ENCODE measurements at regions not wholly inside any gene's neighbourhood (a gene's known extent, or its start where the extent isn't known, plus 50 kb on each side); places are given as distances from the start of the nearest gene placed in this dataset.

- Histone ChIP-seq H3K4me1 (ENCODE audit: control insufficient read depth, low read length) (no peaks in the 10 kb centered on the region; the same call in 1 of the 2 replicates), H3K9me2 (replicated peaks; ENCODE audit: control insufficient read depth, low read length) (no peaks in the 10 kb centered on the region), H3K79me2 (ENCODE audit: control insufficient read depth, low read length) (no peaks in the 10 kb centered on the region), H3F3A (ENCODE audit: control insufficient read depth, insufficient read depth) (no peaks in the 10 kb centered on the region), H3K4me2 (ENCODE audit: low read length) (no peak overlapping the region), H3K4me3 (ENCODE audit: low read length) (no peak overlapping the region), H3K27ac (ENCODE audit: low read depth, low read length) (no peak overlapping the region), H3K9me3 (ENCODE audit: control insufficient read depth, insufficient read depth, low read length) (no peaks in the 10 kb centered on the region), H4K20me1 (ENCODE audit: control insufficient read depth, insufficient read depth, low read depth, low read length) (no peaks in the 10 kb centered on the region), H3K27me3 (ENCODE audit: control insufficient read depth, low read length) (no peaks in the 10 kb centered on the region), H3K36me3 (ENCODE audit: control insufficient read depth, low read length) (no peaks in the 10 kb centered on the region)
- TF ChIP-seq EZH2phosphoT487 (IDR thresholded peaks at IDR 0.05; ENCODE audit: borderline replicate concordance, low read length), result no peak
- TF ChIP-seq CTCF (IDR thresholded peaks at IDR 0.05; ENCODE audit: low read depth, low read length, poor library complexity, severe bottlenecking), result no peak
Observed at GRCh38 chr2:12821656-12822055, 104.9 kb downstream of the TRIB2 start.

- Histone ChIP-seq H3K9me3 (ENCODE audit: control insufficient read depth, insufficient read depth, low read length) (no peaks in the 10 kb centered on the region), H3K9me2 (replicated peaks; ENCODE audit: control insufficient read depth, low read length) (no peaks in the 10 kb centered on the region), H3K79me2 (ENCODE audit: control insufficient read depth, low read length) (no peaks in the 10 kb centered on the region), H3K4me3 (ENCODE audit: low read length) (no peak overlapping the region), H3K4me2 (ENCODE audit: low read length) (no peak overlapping the region), H3F3A (ENCODE audit: control insufficient read depth, insufficient read depth) (no peaks in the 10 kb centered on the region), H4K20me1 (ENCODE audit: control insufficient read depth, insufficient read depth, low read depth, low read length) (no peaks in the 10 kb centered on the region), H3K36me3 (ENCODE audit: control insufficient read depth, low read length) (no peaks in the 10 kb centered on the region), H3K27me3 (ENCODE audit: control insufficient read depth, low read length) (no peaks in the 10 kb centered on the region), H3K4me1 (ENCODE audit: control insufficient read depth, low read length) (no peaks in the 10 kb centered on the region; the same call in 1 of the 2 replicates), H3K27ac (ENCODE audit: low read depth, low read length) (no peak overlapping the region)
- TF ChIP-seq EZH2phosphoT487 (IDR thresholded peaks at IDR 0.05; ENCODE audit: borderline replicate concordance, low read length), result no peak
- no peak for TF ChIP-seq CTCF (IDR thresholded peaks at IDR 0.05; ENCODE audit: low read depth, low read length, poor library complexity, severe bottlenecking)
Observed at GRCh38 chr2:12824351-12824777, 107.6 kb downstream of the TRIB2 start.

GRCh38 chr2:12824778-12825379 is 108.1 kb downstream of the TRIB2 start:
- no peaks in the 10 kb centered on the region for H4K20me1 ChIP-seq (ENCODE audit: control insufficient read depth, insufficient read depth, low read depth, low read length)
- H3K79me2 ChIP-seq (ENCODE audit: control insufficient read depth, low read length), result no peaks in the 10 kb centered on the region
- no peaks in the 10 kb centered on the region for H3K27me3 ChIP-seq (ENCODE audit: control insufficient read depth, low read length)
- H3K36me3 ChIP-seq (ENCODE audit: control insufficient read depth, low read length), result no peaks in the 10 kb centered on the region
- H3K27ac ChIP-seq (ENCODE audit: low read depth, low read length), result no peak overlapping the region
- no peaks in the 10 kb centered on the region for H3F3A ChIP-seq (ENCODE audit: control insufficient read depth, insufficient read depth)
- H3K4me3 ChIP-seq (ENCODE audit: low read length), result no peak overlapping the region
- no peaks in the 10 kb centered on the region for H3K9me3 ChIP-seq (ENCODE audit: control insufficient read depth, insufficient read depth, low read length)
- H3K9me2 ChIP-seq (replicated peaks; ENCODE audit: control insufficient read depth, low read length), result no peaks in the 10 kb centered on the region
- H3K4me1 ChIP-seq (ENCODE audit: control insufficient read depth, low read length), result no peaks in the 10 kb centered on the region
- H3K4me2 ChIP-seq (ENCODE audit: low read length), result no peak overlapping the region
- TF ChIP-seq EZH2phosphoT487 (IDR thresholded peaks at IDR 0.05; ENCODE audit: borderline replicate concordance, low read length) (no peak), CTCF (IDR thresholded peaks at IDR 0.05; ENCODE audit: low read depth, low read length, poor library complexity, severe bottlenecking) (no peak)

Data from DOHH2 (cell line).